GM06990 (cell line): ENCODE measurements at regions not wholly inside any gene's neighbourhood (a gene's known extent, or its start where the extent isn't known, plus 50 kb on each side); places are given as distances from the start of the nearest gene placed in this dataset.

Experiments used
- DNase-seq: peaks from one replicate; pipeline ENCODE4 v3.0.0-alpha.2; 2011; ENCODE audit not compliant: insufficient read length; ENCODE audit errors: extremely low read depth
- H3K27me3 ChIP-seq: replicated peaks from 2 replicates; pipeline ENCODE4 v1.6.0; 2011; ENCODE audit warnings: low read length; ENCODE audit not compliant: control insufficient read depth, insufficient read depth
- H3K36me3 ChIP-seq: 2 replicates; pipeline ENCODE4 v1.5.1; 2011; ENCODE audit warnings: low read length; ENCODE audit not compliant: control insufficient read depth, insufficient read depth
- H3K4me3 ChIP-seq: replicated peaks from 2 replicates; pipeline ENCODE4 v1.5.1; 2011; ENCODE audit warnings: low read depth, mild to moderate bottlenecking, control low read depth, low read length
- CTCF ChIP-seq: IDR thresholded peaks from 2 replicates; pipeline ENCODE4 v1.5.1; 2011; ENCODE audit warnings: low read length, control low read depth, mild to moderate bottlenecking, inconsistent platforms; ENCODE audit not compliant: insufficient read depth, poor library complexity, severe bottlenecking

DNA sequence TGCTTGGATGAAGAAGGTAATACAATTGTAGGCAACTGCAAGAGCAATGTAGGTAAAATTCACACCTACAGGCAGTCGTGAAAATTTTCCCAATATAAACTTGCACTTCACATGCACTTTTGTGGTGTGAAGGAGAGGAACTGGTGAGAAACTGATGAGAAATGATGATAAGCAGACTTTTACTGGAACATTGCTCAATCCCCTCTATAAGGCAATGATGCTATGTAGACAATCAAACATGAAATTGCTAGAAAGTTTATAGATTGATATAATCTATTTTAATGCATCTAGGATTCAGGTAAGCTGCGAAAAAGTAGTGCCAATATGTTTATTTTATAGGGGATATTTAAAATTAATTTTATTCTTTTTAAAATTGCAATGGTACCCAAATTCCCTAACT lies 802.2 kb downstream of the KCNT2 start:
- no peak for DNase-seq
- H3K36me3 ChIP-seq = no peaks in the 10 kb centered on the region
- no peak for TF ChIP-seq CTCF

GRCh38 chr1:195804547-195804946 lies 803.7 kb downstream of the KCNT2 start:
- DNase-seq = no peak
- Histone ChIP-seq H3K36me3 (no peaks in the 10 kb centered on the region), H3K27me3 (no peaks in the 10 kb centered on the region), H3K4me3 (no peak overlapping the region)
- TF ChIP-seq CTCF = no peak

More for the DNA sequence above, 802.2 kb downstream of the KCNT2 start:
- Histone ChIP-seq H3K27me3 (no peaks in the 10 kb centered on the region), H3K4me3 (no peak overlapping the region)

GRCh38 chr1:195799016-195799415 lies 809.2 kb downstream of the KCNT2 start:
- Histone ChIP-seq H3K27me3 (no peaks in the 10 kb centered on the region), H3K36me3 (no peaks in the 10 kb centered on the region), H3K4me3 (no peak overlapping the region)
- TF ChIP-seq CTCF = no peak
- DNase-seq = no peak

GRCh38 chr1:195794225-195794624 lies 814.0 kb downstream of the KCNT2 start:
- TF ChIP-seq CTCF = no peak
- no peaks in the 10 kb centered on the region for H3K36me3 ChIP-seq
- H3K4me3 ChIP-seq = no peak overlapping the region
- no peaks in the 10 kb centered on the region for H3K27me3 ChIP-seq
- DNase-seq = no peak

DNA sequence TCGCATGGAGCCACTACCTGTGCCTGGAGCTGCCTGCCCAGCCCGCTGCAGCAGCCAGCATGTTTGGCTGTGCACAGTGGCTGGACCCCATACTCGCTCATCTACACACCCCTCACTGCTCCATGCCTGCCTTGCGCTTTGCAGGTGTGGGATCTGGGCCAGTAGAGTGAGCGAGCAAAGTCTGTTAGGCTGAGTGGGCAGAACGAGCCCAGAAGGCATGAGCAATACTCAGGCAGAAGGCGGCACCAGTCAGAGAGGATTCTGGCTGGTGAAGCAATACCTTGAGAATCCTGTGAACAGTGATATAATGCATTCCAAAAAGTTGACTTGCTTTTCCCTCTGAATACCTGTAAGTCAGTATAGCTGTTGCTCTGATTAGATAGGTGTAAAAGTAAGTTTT lies 816.4 kb downstream of the KCNT2 start:
- H3K27me3 ChIP-seq = no peaks in the 10 kb centered on the region

More for the DNA sequence above, 816.4 kb downstream of the KCNT2 start:
- DNase-seq = no peak
- Histone ChIP-seq H3K4me3 (no peak overlapping the region), H3K36me3 (no peaks in the 10 kb centered on the region)
- no peak for TF ChIP-seq CTCF
